Activated CD8-positive, alpha-beta T cell treated with anti-CD3 and anti-CD28 coated beads for 36 hours (primary cell): ENCODE measurements at regions not wholly inside any gene's neighbourhood (a gene's known extent, or its start where the extent isn't known, plus 50 kb on each side); places are given as distances from the start of the nearest gene placed in this dataset.
"Not testable (repeated sequence)": the region's sequence is repeated elsewhere in the genome, so short reads cannot be mapped to it uniquely, and the experiment has no call there.

Experiments used
- ATAC-seq: fragments of 200-7000 bp; cut with Tn5 transposase; one replicate; pipeline ENCODE4 v1.10.0; 2021; ENCODE audit warnings: mild to moderate bottlenecking, moderate library complexity
- CTCF ChIA-PET: fragments of 350-600 bp; sonication (Branson Sonifier 250); formaldehyde crosslinking; loops from one replicate; lab custom pipeline; 2021; ENCODE audit warnings: antibody characterized with exemption; lab: Charles Lee
- POLR2A ChIA-PET: fragments of 350-600 bp; sonication (Branson Sonifier 250); formaldehyde crosslinking; loops from one replicate; lab custom pipeline; 2021; ENCODE audit warnings: antibody characterized with exemption; lab: Charles Lee
- DNase-seq: peaks from one replicate; pipeline ENCODE4 v3.0.0-alpha.2; 2020
- H3K27ac Mint-ChIP-seq: one replicate; pipeline ENCODE4 v1.8.0; 2021; ENCODE audit warnings: mild to moderate bottlenecking, mixed read lengths
- H3K27me3 Mint-ChIP-seq: one replicate; pipeline ENCODE4 v1.8.0; 2021; ENCODE audit warnings: mixed read lengths
- H3K36me3 Mint-ChIP-seq: one replicate; pipeline ENCODE4 v1.8.0; 2021; ENCODE audit warnings: low read depth, mixed read lengths
- H3K4me1 Mint-ChIP-seq: one replicate; pipeline ENCODE4 v1.8.0; 2021; ENCODE audit warnings: low read depth, mixed read lengths
- H3K4me3 Mint-ChIP-seq: one replicate; pipeline ENCODE4 v1.8.0; 2021; ENCODE audit warnings: mild to moderate bottlenecking, moderate library complexity, mixed read lengths
- H3K9me3 Mint-ChIP-seq: one replicate; pipeline ENCODE4 v1.8.0; 2021; ENCODE audit warnings: mixed read lengths
- intact Hi-C: fragments of 100-400 bp; cut with micrococcal nuclease; formaldehyde crosslinking; loops from one replicate; pipeline ENCODE4 v1.10.0; 2022
- TF ChIP-seq, protein P1 (sequence below): fragments of 200-600 bp; IDR thresholded peaks from one replicate; pipeline ENCODE4 v1.8.0; 2022; ENCODE audit warnings: antibody characterized with exemption, mild to moderate bottlenecking

DNA sequence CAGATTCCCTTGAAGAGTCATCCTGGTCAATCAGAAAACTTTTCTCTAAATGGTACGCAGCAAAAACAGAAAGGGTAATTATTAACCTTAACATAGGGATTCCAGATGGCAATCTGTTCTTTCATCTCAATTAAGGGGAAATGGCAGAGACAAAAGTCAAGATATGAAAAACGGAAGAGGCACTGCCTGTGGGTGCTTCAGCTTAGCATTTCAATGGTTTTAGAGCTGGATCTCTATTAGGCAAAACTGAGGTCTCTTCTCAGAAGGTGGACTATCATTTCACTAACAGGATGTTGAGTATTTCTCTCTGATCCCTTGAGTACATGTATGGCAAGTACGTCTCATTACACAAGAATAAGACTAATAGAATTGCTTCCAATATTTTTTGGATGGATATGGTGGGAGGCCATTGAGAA lies 296.9 kb downstream of the HIVEP2 start:
- H3K4me3 Mint-ChIP-seq: no peak overlapping the region
- ChIA-PET CTCF (interaction anchor here (1.4 to 1.7 kb wide), 2 partner anchors 45 to 82 kb away, joined by 5 to 7 read pairs; no protein-coding TSS in a partner anchor), POLR2A (interaction anchor here (1.2 kb wide), 1 partner anchor 14 kb away, joined by 3 read pairs; no protein-coding TSS in a partner anchor)
- peaks cover 2% of the 10 kb centered on the region for H3K27me3 Mint-ChIP-seq
- no peaks in the 10 kb centered on the region for H3K4me1 Mint-ChIP-seq
- ATAC-seq (no peak), DNase-seq (no peak)
- TF ChIP-seq, protein P1, sequence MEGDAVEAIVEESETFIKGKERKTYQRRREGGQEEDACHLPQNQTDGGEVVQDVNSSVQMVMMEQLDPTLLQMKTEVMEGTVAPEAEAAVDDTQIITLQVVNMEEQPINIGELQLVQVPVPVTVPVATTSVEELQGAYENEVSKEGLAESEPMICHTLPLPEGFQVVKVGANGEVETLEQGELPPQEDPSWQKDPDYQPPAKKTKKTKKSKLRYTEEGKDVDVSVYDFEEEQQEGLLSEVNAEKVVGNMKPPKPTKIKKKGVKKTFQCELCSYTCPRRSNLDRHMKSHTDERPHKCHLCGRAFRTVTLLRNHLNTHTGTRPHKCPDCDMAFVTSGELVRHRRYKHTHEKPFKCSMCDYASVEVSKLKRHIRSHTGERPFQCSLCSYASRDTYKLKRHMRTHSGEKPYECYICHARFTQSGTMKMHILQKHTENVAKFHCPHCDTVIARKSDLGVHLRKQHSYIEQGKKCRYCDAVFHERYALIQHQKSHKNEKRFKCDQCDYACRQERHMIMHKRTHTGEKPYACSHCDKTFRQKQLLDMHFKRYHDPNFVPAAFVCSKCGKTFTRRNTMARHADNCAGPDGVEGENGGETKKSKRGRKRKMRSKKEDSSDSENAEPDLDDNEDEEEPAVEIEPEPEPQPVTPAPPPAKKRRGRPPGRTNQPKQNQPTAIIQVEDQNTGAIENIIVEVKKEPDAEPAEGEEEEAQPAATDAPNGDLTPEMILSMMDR: no peak
- H3K36me3 Mint-ChIP-seq: no peaks in the 10 kb centered on the region
- intact Hi-C loops: no loop called here
- H3K9me3 Mint-ChIP-seq: no peaks in the 10 kb centered on the region
- no peak overlapping the region for H3K27ac Mint-ChIP-seq

DNA sequence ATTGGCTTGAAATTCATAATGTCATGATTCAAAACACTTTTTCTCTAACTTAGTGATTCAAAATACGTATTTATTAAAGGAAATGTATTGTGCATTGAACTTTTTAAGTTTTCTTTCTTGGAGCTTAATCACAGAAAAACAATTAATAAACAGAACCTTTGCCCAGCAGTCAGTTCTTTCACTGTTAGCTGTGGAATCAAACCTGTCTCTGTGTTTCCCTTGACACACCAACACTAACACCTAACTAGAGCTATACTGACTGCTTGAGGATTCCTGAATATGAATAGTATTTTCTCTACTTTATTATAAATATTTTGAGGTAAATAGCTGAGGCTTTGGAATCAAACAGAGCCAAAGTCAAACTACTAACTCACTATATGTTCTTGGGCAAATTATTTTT lies 296.4 kb downstream of the HIVEP2 start:
- ChIA-PET CTCF (interaction anchor here (1.4 to 1.7 kb wide), 2 partner anchors 44 to 82 kb away, joined by 5 to 7 read pairs; no protein-coding TSS in a partner anchor), POLR2A (interaction anchor here (1.2 kb wide), 1 partner anchor 13 kb away, joined by 3 read pairs; no protein-coding TSS in a partner anchor)
- Mint-ChIP-seq H3K4me3 (no peak overlapping the region), H3K27ac (no peak overlapping the region), H3K36me3 (no peaks in the 10 kb centered on the region), H3K27me3 (peaks cover 2% of the 10 kb centered on the region), H3K4me1 (no peaks in the 10 kb centered on the region), H3K9me3 (no peaks in the 10 kb centered on the region)
- ATAC-seq (no peak), DNase-seq (no peak)
- intact Hi-C loops: no loop called here
- TF ChIP-seq, protein P1: no peak

DNA sequence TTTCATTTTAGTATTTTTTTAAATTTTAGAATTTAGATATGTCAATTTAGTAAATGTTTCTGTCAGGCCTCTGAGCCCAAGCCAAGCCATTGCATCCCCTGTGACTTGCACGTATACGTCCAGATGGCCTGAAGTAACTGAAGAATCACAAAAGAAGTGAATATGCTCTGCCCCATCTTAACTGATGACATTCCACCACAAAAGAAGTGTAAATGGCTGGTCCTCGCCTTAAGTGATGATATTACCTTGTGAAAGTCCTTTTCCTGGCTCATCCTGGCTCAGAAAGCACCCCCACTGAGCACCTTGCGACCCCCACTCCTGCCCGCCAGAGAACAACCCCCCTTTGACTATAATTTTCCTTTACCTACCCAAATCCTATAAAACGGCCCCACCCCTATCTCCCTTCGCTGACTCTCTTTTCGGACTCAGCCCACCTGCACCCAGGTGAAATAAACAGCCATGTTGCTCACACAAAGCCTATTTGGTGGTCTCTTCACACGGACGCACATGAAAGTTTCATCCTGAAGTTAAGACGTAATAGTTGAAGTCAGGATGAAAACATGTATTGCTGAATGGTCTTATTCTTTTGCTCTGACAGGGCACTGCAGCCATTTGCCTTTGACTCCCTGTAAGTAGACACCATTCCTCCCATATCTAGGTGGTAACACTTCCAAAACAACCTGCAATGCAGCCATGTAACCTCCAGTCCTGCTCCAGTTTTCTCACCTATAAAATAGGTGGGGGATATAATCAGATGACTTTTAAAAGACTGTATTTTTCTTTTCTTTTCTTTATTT lies 295.3 kb downstream of the HIVEP2 start:
- intact Hi-C loops, H3K4me3 Mint-ChIP-seq, H3K4me1 Mint-ChIP-seq, DNase-seq, H3K27me3 Mint-ChIP-seq, ATAC-seq, H3K9me3 Mint-ChIP-seq, H3K27ac Mint-ChIP-seq, H3K36me3 Mint-ChIP-seq: not testable (repeated sequence)
- POLR2A ChIA-PET: interaction anchor here (1.2 kb wide), 1 partner anchor 12 kb away, joined by 3 read pairs; no protein-coding TSS in a partner anchor
- CTCF ChIA-PET: interaction anchor here (1.7 kb wide), 1 partner anchor 43 kb away, joined by 7 read pairs; no protein-coding TSS in a partner anchor

GRCh38 chr6:142651384-142651783 lies 293.6 kb downstream of the HIVEP2 start:
- TF ChIP-seq, protein P1: no peak
- no peak overlapping the region for H3K27ac Mint-ChIP-seq

DNA sequence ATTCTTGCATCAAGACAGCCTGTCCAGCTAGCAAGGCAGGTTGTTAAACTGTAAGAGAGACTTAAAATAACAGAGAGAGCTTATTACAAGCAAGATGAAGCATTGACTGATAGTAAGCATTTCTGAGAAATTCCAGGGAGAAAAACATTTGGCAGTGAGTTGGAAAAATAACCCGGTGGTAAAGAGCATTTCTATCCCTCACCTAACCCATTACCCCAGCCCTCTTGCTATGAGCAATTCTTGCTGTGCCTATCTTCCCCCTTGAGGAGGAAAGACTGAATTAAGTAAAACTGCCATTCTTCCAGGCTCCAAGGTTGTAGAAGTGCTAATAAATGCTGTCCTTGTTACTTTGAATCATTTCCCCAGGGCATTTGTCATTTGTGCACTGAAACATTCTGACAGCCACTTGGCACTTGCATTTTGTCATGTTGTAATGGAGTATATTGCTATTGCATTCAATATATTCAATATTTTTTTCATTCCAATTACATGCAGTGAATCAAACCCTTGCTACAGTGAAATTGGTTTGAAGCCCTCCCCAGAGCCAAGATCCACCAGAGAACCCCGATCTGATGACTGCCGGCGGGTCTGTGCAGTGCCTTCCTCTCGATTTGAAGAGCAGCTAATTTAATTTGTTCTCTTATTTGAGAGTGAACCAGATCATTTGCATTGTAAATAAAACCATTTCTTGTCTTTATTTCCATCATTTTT lies 291.1 kb downstream of the HIVEP2 start:
- Mint-ChIP-seq H3K4me3 (no peak overlapping the region), H3K27ac (no peak overlapping the region), H3K9me3 (no peaks in the 10 kb centered on the region), H3K27me3 (peaks cover 1% of the 10 kb centered on the region), H3K36me3 (no peaks in the 10 kb centered on the region), H3K4me1 (no peaks in the 10 kb centered on the region)
- ATAC-seq (no peak), DNase-seq (no peak)
- ChIA-PET CTCF (no interaction called here), POLR2A (no interaction called here)
- TF ChIP-seq, protein P1: no peak
- intact Hi-C loops: no loop called here

More at GRCh38 chr6:142651384-142651783, 293.6 kb downstream of the HIVEP2 start:
- POLR2A ChIA-PET: no interaction called here
- Mint-ChIP-seq H3K27me3 (peaks cover 3% of the 10 kb centered on the region), H3K36me3 (no peaks in the 10 kb centered on the region), H3K4me1 (no peaks in the 10 kb centered on the region), H3K9me3 (no peaks in the 10 kb centered on the region), H3K4me3 (no peak overlapping the region)
- ATAC-seq (no peak), DNase-seq (no peak)
- intact Hi-C loops: no loop called here
- CTCF ChIA-PET: no interaction called here
